OCI-LY1 (cell line): ENCODE measurements at regions not wholly inside any gene's neighbourhood (a gene's known extent, or its start where the extent isn't known, plus 50 kb on each side); places are given as distances from the start of the nearest gene placed in this dataset.

Experiments used
- CTCF ChIP-seq: fragments of 200-600 bp; sonication (generic), shearing (Covaris generic); IDR thresholded peaks from 2 replicates; pipeline ENCODE4 v1.5.1; 2017; ENCODE audit warnings: mild to moderate bottlenecking, antibody characterized with exemption, low read length, moderate library complexity, mixed read lengths
- EZH2 ChIP-seq: fragments of 200-600 bp; sonication (generic), shearing (Covaris generic); IDR thresholded peaks from 2 replicates; pipeline ENCODE4 v1.8.0; 2017; ENCODE audit warnings: borderline replicate concordance, mixed run types, mild to moderate bottlenecking, antibody characterized with exemption, low read length, moderate library complexity, mixed read lengths

GRCh38 chr6:166106076-166106686 is 61.5 kb downstream of the TBXT start:
- peak; percentile 96 for TF ChIP-seq CTCF
- no peak for TF ChIP-seq EZH2
